Right lobe of liver (tissue), 6 donors: ENCODE measurements at regions not wholly inside any gene's neighbourhood (a gene's known extent, or its start where the extent isn't known, plus 50 kb on each side); places are given as distances from the start of the nearest gene placed in this dataset.

Experiments used
- ATAC-seq, 4 donors: fragments of 200-7000 bp; cut with Tn5 transposase; one replicate each; pipeline ENCODE4 v1.9.1; 2020; ENCODE audit warnings: mild to moderate bottlenecking in 4 of 4, moderate library complexity in 4 of 4
- DNase-seq, 3 donors: peaks; one replicate each; pipeline ENCODE4 v3.0.0-alpha.2; 2020
- H3K27ac ChIP-seq, 3 donors: fragments of 200-600 bp; one replicate each; pipeline ENCODE4 v1.8.0; 2022
- H3K27me3 ChIP-seq, 2 donors: fragments of 200-600 bp; one replicate each; pipeline ENCODE4 v1.8.0; 2022
- H3K36me3 ChIP-seq, 4 donors: fragments of 200-600 bp; sonication (generic) in 1 of 4; one replicate each; pipeline versions ENCODE4 v1.5.1 to v1.8.0; 2017 to 2022; ENCODE audit warnings: control low read depth in 1 of 4
- H3K4me1 ChIP-seq, 4 donors: fragments of 200-600 bp; sonication (generic) in 1 of 4; one replicate each; pipeline versions ENCODE4 v1.5.1 to v1.8.0; 2017 to 2022; ENCODE audit warnings: control low read depth in 1 of 4
- H3K4me3 ChIP-seq, 3 donors: fragments of 200-600 bp; one replicate each; pipeline ENCODE4 v1.8.0; 2022
- H3K9me3 ChIP-seq, 4 donors: fragments of 200-600 bp; sonication (generic) in 1 of 4; one replicate each; pipeline versions ENCODE4 v1.5.1 to v1.8.0; 2017 to 2022; ENCODE audit warnings: control low read depth in 1 of 4
- POLR2A ChIP-seq: fragments of 450-650 bp; IDR thresholded peaks from one replicate; pipeline ENCODE4 v1.6.1; 2017; ENCODE audit warnings: antibody characterized with exemption, mild to moderate bottlenecking
- WGBS: methylation state at CpG from one replicate; pipeline ENCODE4 v1.1.6; 2018; ENCODE audit warnings: low coverage, low lambda C conversion rate; ENCODE audit not compliant: insufficient coverage; ENCODE audit errors: missing lambda C conversion rate; 5-methylcytosine and 5-hydroxymethylcytosine counted together
- intact Hi-C, 2 donors: fragments of 100-400 bp; cut with DNase I; formaldehyde crosslinking; loops; one replicate each; pipeline versions ENCODE4 v1.11.2 to v1.14.1; 2022
- TF ChIP-seq, protein P1 (sequence below), 4 donors: fragments of 200-600 bp in 3 of 4; fragments of 450-650 bp in 1 of 4; IDR thresholded peaks; one replicate each; pipeline versions ENCODE4 v1.5.1 to v1.8.0; 2016 to 2022; ENCODE audit warnings: antibody characterized with exemption in 4 of 4, mild to moderate bottlenecking in 2 of 4
- donor health status: DM: no; HTN: yes; CAD: no.
- donor health status: DM: no; HTN: no; CAD: no.
- donor health status: DM: no; HTN: no; CAD: no.
- donor health status: DM: no; HTN: yes; CAD: no.
- donor health status: DM: no; HTN: yes; CAD: no.

DNA sequence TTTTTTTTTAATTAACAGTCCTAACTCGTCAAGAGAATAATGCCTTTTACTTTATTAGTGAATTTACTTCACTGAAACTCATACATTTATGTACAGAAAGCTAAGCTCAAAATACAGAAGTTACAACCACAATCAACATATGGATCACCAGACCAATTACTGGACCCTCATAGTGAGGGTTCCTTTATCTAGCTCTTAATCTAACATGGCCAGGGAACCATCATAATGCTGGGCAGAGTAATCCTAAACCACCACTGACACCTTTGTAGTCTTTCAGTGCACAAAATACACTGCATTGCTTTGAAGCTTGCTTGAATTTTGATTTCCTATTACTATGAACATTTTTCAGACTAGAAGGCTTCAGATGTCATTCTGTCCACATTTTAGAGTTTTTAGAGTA is 1406.6 kb upstream of the PCDH9 start:
- no peak overlapping the region for H3K27ac ChIP-seq
- intact Hi-C loops = no loop called here
- no peaks in the 10 kb centered on the region for H3K4me1 ChIP-seq
- no peak overlapping the region for H3K4me3 ChIP-seq
- no peak for ATAC-seq
- H3K9me3 ChIP-seq = no peaks in the 10 kb centered on the region
- no peaks in the 10 kb centered on the region for H3K36me3 ChIP-seq
- no peak for DNase-seq
- WGBS = 12% methylated on average over 1 of the region's 1 CpG
- TF ChIP-seq, protein P1, sequence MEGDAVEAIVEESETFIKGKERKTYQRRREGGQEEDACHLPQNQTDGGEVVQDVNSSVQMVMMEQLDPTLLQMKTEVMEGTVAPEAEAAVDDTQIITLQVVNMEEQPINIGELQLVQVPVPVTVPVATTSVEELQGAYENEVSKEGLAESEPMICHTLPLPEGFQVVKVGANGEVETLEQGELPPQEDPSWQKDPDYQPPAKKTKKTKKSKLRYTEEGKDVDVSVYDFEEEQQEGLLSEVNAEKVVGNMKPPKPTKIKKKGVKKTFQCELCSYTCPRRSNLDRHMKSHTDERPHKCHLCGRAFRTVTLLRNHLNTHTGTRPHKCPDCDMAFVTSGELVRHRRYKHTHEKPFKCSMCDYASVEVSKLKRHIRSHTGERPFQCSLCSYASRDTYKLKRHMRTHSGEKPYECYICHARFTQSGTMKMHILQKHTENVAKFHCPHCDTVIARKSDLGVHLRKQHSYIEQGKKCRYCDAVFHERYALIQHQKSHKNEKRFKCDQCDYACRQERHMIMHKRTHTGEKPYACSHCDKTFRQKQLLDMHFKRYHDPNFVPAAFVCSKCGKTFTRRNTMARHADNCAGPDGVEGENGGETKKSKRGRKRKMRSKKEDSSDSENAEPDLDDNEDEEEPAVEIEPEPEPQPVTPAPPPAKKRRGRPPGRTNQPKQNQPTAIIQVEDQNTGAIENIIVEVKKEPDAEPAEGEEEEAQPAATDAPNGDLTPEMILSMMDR (IDR thresholded peaks at IDR 0.05) = no peak
- no peaks in the 10 kb centered on the region for H3K27me3 ChIP-seq

DNA sequence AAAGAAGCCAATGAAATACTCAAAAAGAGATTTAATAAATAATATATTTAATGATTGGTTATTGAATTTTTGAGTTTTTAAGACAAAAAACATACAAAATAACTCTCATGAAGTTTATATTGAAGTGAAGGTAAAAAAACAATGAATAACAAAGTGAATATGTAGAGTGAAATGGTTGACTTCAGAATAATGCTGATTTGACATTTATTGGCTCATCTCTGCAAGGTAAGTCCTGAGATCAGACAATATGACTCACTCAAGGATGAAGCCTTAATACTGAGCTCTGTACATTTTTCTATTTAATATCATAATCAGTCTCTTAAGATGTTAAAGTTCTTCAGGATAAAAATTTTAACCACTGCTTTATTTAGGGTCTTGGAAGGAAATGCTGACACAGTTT is 1398.9 kb upstream of the PCDH9 start:
- no peak for ATAC-seq
- TF ChIP-seq POLR2A = no peak
- TF ChIP-seq, protein P1 (IDR thresholded peaks at IDR 0.05) = no peak
- no peak for DNase-seq
- intact Hi-C loops = no loop called here
- H3K27ac ChIP-seq = no peak overlapping the region
- no peaks in the 10 kb centered on the region for H3K27me3 ChIP-seq
- H3K9me3 ChIP-seq = no peaks in the 10 kb centered on the region
- H3K4me1 ChIP-seq = no peaks in the 10 kb centered on the region
- no peak overlapping the region for H3K4me3 ChIP-seq
- H3K36me3 ChIP-seq = no peaks in the 10 kb centered on the region

DNA sequence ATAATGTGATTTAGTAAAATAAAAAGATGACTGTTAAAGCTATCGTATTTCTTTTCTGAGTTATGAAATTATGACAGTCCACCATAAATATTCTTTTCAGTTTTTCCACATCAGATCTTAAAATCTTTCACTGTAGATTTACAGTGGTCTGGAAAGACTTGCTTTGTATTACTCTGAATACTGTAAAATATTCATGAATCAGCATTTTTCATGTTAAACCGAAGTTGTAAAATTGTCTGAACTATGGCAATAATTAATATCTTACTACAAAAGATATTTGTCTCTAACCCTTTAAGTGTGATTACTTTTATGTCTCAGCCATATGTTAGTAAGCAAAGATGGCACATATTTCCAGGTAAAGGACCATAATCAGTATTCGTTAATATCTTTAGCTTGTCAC is 1397.2 kb upstream of the PCDH9 start:
- WGBS = 53% methylated on average over 3 of the region's 3 CpGs
- no peaks in the 10 kb centered on the region for H3K36me3 ChIP-seq
- TF ChIP-seq, protein P1 (IDR thresholded peaks at IDR 0.05) = no peak
- TF ChIP-seq POLR2A = no peak
- no peaks in the 10 kb centered on the region for H3K4me1 ChIP-seq
- ATAC-seq (no peak), DNase-seq (no peak)
- no peaks in the 10 kb centered on the region for H3K9me3 ChIP-seq
- H3K27me3 ChIP-seq = no peaks in the 10 kb centered on the region
- H3K27ac ChIP-seq = no peak overlapping the region
- no peak overlapping the region for H3K4me3 ChIP-seq
- intact Hi-C loops = no loop called here

DNA sequence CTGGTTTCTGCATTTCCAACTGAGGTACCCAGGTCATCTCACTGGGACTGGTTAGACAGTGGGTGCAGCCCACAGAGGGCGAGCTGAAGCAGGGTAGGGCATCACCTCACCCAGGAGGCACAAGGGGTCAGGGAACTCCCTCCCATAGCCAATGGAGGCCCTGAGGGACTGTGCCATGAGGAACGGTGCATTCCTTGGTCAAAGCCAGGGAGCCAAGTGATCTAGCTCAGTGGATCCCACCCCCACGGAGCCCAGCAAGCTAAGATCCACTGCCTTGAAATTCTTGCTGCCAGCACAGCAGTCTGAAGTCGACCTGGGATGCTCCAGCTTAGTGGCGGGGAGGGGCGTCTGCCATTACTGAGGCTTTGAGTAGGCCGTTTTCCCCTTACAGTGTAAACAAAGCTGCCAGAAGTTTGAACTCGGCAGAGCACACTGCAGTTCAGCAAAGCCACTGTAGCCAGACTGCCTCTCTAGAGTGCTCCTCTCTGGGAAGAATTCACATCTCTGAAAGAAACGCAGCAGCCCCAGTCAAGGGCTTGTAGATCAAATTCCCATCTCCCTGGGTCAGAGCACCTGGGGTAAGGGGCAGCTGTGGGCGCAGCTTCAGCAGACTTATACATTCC is 1386.6 kb upstream of the PCDH9 start:
- ATAC-seq (no peak), DNase-seq (no peak)
- intact Hi-C loops = no loop called here
- 58% methylated on average over 3 of the region's 10 CpGs for WGBS
- TF ChIP-seq, protein P1 (IDR thresholded peaks at IDR 0.05) = no peak
- TF ChIP-seq POLR2A = no peak
- H3K36me3 ChIP-seq = no peaks in the 10 kb centered on the region
- H3K4me3 ChIP-seq = no peak overlapping the region
- H3K4me1 ChIP-seq = no peaks in the 10 kb centered on the region
- no peaks in the 10 kb centered on the region for H3K9me3 ChIP-seq
- no peaks in the 10 kb centered on the region for H3K27me3 ChIP-seq
- no peak overlapping the region for H3K27ac ChIP-seq

DNA sequence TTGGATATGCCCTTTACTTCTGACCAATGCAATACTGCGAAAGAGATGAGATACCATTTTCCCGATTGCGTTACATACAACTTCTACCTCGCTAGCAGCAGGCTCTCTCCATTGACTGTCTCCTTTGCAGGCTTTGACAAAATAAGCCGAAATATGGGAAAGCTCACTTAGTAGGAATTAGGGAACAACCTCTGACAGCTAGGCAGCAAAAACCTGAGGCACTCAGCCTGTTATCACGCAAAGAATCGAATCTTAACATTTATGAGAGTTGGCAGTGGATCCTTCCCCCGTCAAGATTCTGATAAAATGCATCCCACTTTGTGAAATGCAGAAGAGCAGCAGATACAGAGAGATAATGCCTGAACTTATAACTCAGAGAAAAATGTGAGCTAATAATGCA is 1379.5 kb upstream of the PCDH9 start:
- no peak overlapping the region for H3K27ac ChIP-seq
- no peaks in the 10 kb centered on the region for H3K27me3 ChIP-seq
- intact Hi-C loops = no loop called here
- H3K36me3 ChIP-seq = no peaks in the 10 kb centered on the region
- 75% methylated on average over 8 of the region's 8 CpGs for WGBS
- H3K4me3 ChIP-seq = no peak overlapping the region
- H3K4me1 ChIP-seq = no peaks in the 10 kb centered on the region
- ATAC-seq (no peak), DNase-seq (no peak)
- TF ChIP-seq POLR2A = no peak
- TF ChIP-seq, protein P1 (IDR thresholded peaks at IDR 0.05) = no peak
- H3K9me3 ChIP-seq = no peaks in the 10 kb centered on the region
